Uterus (tissue), 3 donors: ENCODE measurements at regions not wholly inside any gene's neighbourhood (a gene's known extent, or its start where the extent isn't known, plus 50 kb on each side); places are given as distances from the start of the nearest gene placed in this dataset.

ENCODE experiments used
- DNase-seq, 2 donors: peaks; one replicate each; pipeline ENCODE4 v3.0.0-alpha.2; 2019 to 2020
- H3K27ac ChIP-seq, 2 donors: fragments of 200-600 bp; sonication (generic); 1 replicate in 1 of 2; 2 replicates in 1 of 2; pipeline ENCODE4 v1.5.1; 2016 to 2018
- H3K27me3 ChIP-seq, 2 donors: fragments of 200-600 bp; sonication (generic); one replicate each; pipeline ENCODE4 v1.5.1; 2018 to 2019; ENCODE audit warnings: control low read depth in 1 of 2
- H3K36me3 ChIP-seq, 2 donors: fragments of 200-600 bp; sonication (generic); one replicate each; pipeline ENCODE4 v1.5.1; 2019; ENCODE audit warnings: control low read depth in 1 of 2
- H3K4me1 ChIP-seq, 2 donors: fragments of 200-600 bp; sonication (generic); one replicate each; pipeline ENCODE4 v1.5.1; 2018 to 2019; ENCODE audit warnings: control low read depth in 1 of 2
- H3K4me3 ChIP-seq, 2 donors: fragments of 200-600 bp; sonication (generic); 1 replicate in 1 of 2; 2 replicates in 1 of 2; pipeline ENCODE4 v1.5.1; 2018 to 2019; ENCODE audit warnings: mild to moderate bottlenecking in 1 of 2
- H3K9me3 ChIP-seq, 2 donors: fragments of 200-600 bp; sonication (generic); one replicate each; pipeline ENCODE4 v1.5.1; 2019; ENCODE audit warnings: control low read depth in 1 of 2
- POLR2A ChIP-seq, 2 donors: fragments of 450-650 bp; IDR thresholded peaks; one replicate each; pipeline ENCODE4 v1.6.1; 2016; ENCODE audit warnings: antibody characterized with exemption in 2 of 2, mild to moderate bottlenecking in 1 of 2, moderate library complexity in 1 of 2
- intact Hi-C: fragments of 100-400 bp; cut with DNase I; formaldehyde crosslinking; loops from one replicate; pipeline ENCODE4 v1.15.1; 2023; ENCODE audit warnings: low total_unique reads
- TF ChIP-seq, protein P1 (sequence below), 4 experiments: fragments of 200-600 bp in 2 of 4; fragments of 450-650 bp in 2 of 4; sonication (generic) in 2 of 4; IDR thresholded peaks; one replicate each; pipeline ENCODE4 v1.5.1; 2016 to 2019; ENCODE audit warnings: antibody characterized with exemption in 4 of 4, mild to moderate bottlenecking in 2 of 4, moderate library complexity in 1 of 4
- donor health status: DM: yes; HTN: yes; CAD: no.

DNA sequence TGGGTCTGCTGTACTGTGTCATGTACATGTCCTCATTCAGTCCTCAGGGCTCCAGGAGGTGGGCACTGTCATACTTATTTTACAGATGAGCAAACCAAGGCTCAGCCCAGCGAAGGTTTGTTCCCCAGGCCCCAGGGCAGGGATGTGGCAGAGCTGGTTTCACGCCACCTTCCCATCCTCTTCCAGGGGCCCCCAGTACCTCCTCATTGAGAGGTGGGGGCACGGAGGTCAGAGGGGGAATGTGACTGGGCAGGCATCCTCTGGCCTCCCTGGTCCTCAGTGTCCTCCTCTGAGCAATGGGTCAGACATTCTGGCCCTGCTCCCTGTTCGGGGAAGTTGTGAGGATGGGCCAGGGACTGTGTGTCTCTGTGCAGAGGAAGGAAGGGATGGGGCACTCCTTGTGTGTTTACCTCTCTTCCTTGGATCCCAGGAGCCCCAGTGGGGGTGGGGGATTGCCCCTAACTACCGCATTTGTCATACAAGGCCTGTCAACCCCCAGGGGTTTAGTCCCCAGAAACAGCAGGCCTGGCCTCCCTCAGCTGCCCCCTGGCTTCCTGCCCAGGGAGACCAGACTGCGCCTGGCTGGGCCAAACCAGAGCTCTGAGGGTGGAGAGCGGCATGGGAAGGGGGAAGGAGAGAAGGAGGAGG lies 65.9 kb upstream of the LCTL start:
- H3K27ac ChIP-seq: no peak overlapping the region
- TF ChIP-seq, protein P1, sequence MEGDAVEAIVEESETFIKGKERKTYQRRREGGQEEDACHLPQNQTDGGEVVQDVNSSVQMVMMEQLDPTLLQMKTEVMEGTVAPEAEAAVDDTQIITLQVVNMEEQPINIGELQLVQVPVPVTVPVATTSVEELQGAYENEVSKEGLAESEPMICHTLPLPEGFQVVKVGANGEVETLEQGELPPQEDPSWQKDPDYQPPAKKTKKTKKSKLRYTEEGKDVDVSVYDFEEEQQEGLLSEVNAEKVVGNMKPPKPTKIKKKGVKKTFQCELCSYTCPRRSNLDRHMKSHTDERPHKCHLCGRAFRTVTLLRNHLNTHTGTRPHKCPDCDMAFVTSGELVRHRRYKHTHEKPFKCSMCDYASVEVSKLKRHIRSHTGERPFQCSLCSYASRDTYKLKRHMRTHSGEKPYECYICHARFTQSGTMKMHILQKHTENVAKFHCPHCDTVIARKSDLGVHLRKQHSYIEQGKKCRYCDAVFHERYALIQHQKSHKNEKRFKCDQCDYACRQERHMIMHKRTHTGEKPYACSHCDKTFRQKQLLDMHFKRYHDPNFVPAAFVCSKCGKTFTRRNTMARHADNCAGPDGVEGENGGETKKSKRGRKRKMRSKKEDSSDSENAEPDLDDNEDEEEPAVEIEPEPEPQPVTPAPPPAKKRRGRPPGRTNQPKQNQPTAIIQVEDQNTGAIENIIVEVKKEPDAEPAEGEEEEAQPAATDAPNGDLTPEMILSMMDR (IDR thresholded peaks at IDR 0.05): no peak
- no peak for TF ChIP-seq POLR2A (IDR thresholded peaks at IDR 0.05)
- no peak for DNase-seq
- no peaks in the 10 kb centered on the region for H3K9me3 ChIP-seq
- intact Hi-C loops: no loop called here
- no peaks in the 10 kb centered on the region for H3K36me3 ChIP-seq
- H3K4me3 ChIP-seq: no peak overlapping the region
- no peaks in the 10 kb centered on the region for H3K27me3 ChIP-seq
- no peaks in the 10 kb centered on the region for H3K4me1 ChIP-seq

DNA sequence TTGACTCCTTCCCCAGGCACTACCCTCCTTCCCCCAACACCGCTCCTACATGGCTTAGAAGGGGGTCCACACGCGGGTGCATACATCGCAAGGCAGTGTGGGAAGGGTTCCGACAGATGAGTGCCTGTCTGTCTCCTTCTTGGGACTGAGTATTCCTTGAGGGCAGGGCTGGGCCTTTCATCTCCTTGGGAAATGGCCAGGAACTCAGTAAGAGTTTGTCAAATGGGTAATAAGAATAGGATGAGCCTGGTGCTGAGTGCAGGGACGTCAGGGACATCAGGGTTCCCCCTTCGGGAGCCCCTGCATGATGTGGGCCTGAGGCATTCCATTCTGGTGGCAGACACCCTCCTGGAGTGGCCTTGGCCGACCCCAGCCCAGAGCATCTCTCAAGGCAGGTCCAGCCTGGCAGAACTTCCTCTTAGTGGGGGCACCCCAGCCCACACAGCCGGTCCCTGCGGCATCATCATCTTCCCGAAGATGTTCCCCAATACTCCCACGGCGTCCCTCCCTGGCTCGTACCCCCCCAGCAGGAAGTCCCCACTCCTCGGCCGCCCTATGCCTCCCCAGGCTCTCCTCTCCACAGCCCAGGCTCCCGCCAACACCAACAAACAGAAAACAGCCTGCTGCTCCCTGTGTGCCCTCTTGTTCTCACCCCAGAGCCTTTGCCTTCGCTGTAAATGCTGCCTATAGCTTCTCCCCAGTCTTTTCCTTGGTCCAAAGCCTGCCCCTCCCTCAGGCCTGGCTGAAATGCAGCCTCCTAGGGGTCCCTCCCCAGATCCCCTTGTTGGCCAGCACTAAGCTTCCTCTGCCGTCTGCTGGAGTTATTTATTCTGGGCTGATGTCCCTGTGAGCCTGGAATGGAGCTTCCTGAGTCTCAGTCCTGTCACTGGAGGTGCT lies 67.5 kb upstream of the LCTL start:
- DNase-seq: no peak
- Histone ChIP-seq H3K9me3 (no peaks in the 10 kb centered on the region), H3K4me1 (no peaks in the 10 kb centered on the region), H3K4me3 (no peak overlapping the region), H3K27ac (no peak overlapping the region), H3K27me3 (no peaks in the 10 kb centered on the region), H3K36me3 (no peaks in the 10 kb centered on the region)
- TF ChIP-seq, protein P1 (IDR thresholded peaks at IDR 0.05): no peak
- TF ChIP-seq POLR2A (IDR thresholded peaks at IDR 0.05): no peak
- intact Hi-C loops: no loop called here

DNA sequence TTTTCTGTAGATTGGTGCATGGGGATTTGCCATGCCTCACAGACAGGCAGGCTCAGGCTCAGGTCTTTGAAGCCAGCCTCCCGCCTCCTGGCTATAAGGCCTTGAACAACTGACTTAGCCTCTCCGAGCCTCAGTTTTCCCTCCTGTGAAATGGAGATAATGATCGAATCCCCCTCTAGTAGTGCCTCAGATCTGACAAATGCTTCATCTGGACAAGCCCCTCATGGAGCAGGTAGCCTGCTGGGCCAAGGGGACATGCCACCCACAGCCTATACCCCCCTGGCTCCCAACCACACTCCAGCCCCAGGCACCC lies 68.1 kb upstream of the LCTL start:
- intact Hi-C loops: no loop called here
- no peak for DNase-seq
- no peak overlapping the region for H3K27ac ChIP-seq

DNA sequence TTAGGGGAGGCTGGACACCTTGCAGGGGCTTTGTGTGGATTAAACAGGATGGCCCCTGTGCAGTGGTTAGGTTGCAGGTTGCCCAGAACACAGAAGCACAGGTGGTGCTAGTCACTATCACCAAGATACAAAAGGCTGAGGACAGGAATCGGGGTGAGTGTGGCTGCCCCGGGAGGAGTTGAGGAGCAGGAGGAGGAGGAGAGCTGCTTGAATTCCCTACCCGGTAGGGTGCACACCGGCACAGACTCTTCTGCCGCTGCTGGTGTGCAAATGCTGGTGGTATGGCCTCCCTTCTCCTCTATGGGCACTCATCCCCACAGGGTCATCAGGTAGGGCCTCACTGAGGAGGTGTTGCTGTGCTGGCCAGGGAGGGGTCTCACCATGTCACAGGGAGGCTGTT lies 67.5 kb upstream of the SMAD6 start:
- no peaks in the 10 kb centered on the region for H3K36me3 ChIP-seq
- H3K9me3 ChIP-seq: no peaks in the 10 kb centered on the region
- intact Hi-C loops: no loop called here
- no peak for DNase-seq
- H3K27ac ChIP-seq: no peak overlapping the region
- H3K27me3 ChIP-seq: no peaks in the 10 kb centered on the region
- TF ChIP-seq, protein P1 (IDR thresholded peaks at IDR 0.05): no peak
- no peak for TF ChIP-seq POLR2A (IDR thresholded peaks at IDR 0.05)
- no peaks in the 10 kb centered on the region for H3K4me1 ChIP-seq
- no peak overlapping the region for H3K4me3 ChIP-seq

More for the DNA sequence above, 68.1 kb upstream of the LCTL start:
- Histone ChIP-seq H3K36me3 (no peaks in the 10 kb centered on the region), H3K4me3 (no peak overlapping the region), H3K27me3 (no peaks in the 10 kb centered on the region), H3K9me3 (no peaks in the 10 kb centered on the region), H3K4me1 (no peaks in the 10 kb centered on the region)
- TF ChIP-seq, protein P1 (IDR thresholded peaks at IDR 0.05): no peak
- TF ChIP-seq POLR2A (IDR thresholded peaks at IDR 0.05): no peak

DNA sequence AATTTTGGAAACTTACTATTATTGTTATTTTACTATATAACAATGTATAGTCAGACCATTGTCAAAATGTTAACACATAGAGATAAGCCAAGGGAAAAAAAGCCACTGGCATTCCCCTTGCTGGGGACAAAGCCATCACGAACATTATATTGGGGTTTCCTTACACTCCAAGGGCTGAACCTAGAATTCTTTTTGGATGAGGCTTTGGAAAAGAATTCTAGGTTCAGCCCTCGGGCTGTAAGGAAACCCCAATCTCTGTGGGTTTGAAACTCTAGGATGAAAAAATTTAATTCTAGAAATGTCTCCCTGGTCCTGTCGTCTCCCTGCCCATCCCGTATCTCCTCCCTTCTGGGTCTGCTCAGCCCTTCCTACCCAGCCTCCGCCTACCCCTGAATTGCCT lies 67.0 kb upstream of the SMAD6 start:
- Histone ChIP-seq H3K9me3 (no peaks in the 10 kb centered on the region), H3K27me3 (no peaks in the 10 kb centered on the region), H3K27ac (no peak overlapping the region), H3K4me1 (no peaks in the 10 kb centered on the region), H3K36me3 (no peaks in the 10 kb centered on the region), H3K4me3 (no peak overlapping the region)
- TF ChIP-seq, protein P1 (IDR thresholded peaks at IDR 0.05): no peak
- no peak for TF ChIP-seq POLR2A (IDR thresholded peaks at IDR 0.05)
- intact Hi-C loops: no loop called here
- DNase-seq: no peak
